ENCODE measurements at regions not wholly inside any gene's neighbourhood (a gene's known extent, or its start where the extent isn't known, plus 50 kb on each side); places are given as distances from the start of the nearest gene placed in this dataset.

DNA sequence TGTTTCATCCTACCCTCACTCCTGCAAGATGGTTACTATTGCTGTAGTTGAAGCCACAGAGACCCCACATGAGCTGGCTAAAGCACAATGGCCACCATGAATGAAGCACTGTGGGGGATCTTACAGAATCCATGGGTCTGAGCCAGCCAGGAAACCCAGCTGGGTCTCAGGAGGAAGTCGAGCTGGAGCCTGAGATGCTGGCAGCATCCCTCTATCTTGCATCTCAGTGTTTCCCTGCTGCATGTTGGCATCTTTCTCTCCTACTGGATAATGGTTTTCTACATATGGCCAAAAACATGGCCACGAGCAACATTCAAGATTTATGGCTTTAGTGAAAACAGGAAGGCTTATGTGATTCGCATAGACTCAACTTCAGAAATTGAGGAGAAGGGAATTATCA lies 219.3 kb upstream of the SNX19 start:
- DNase-seq (ENCODE audit: low spot score in 2 of 2), result no peak
- TF ChIP-seq, protein P1, sequence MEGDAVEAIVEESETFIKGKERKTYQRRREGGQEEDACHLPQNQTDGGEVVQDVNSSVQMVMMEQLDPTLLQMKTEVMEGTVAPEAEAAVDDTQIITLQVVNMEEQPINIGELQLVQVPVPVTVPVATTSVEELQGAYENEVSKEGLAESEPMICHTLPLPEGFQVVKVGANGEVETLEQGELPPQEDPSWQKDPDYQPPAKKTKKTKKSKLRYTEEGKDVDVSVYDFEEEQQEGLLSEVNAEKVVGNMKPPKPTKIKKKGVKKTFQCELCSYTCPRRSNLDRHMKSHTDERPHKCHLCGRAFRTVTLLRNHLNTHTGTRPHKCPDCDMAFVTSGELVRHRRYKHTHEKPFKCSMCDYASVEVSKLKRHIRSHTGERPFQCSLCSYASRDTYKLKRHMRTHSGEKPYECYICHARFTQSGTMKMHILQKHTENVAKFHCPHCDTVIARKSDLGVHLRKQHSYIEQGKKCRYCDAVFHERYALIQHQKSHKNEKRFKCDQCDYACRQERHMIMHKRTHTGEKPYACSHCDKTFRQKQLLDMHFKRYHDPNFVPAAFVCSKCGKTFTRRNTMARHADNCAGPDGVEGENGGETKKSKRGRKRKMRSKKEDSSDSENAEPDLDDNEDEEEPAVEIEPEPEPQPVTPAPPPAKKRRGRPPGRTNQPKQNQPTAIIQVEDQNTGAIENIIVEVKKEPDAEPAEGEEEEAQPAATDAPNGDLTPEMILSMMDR (IDR thresholded peaks at IDR 0.05), result no peak
- TF ChIP-seq EP300 (IDR thresholded peaks at IDR 0.05), result no peak
- no peak for TF ChIP-seq POLR2A (IDR thresholded peaks at IDR 0.05)
- Histone ChIP-seq H3K27me3 (no peaks in the 10 kb centered on the region), H3K4me3 (no peak overlapping the region), H3K36me3 (no peaks in the 10 kb centered on the region), H3K27ac (no peak overlapping the region), H3K9me3 (no peaks in the 10 kb centered on the region), H3K4me1 (no peaks in the 10 kb centered on the region)
- WGBS, 2 donors, result 74 to 82% methylated on average over 3 of the region's 3 CpGs

- Histone ChIP-seq H3K4me1 (no peaks in the 10 kb centered on the region), H3K27ac (no peak overlapping the region), H3K27me3 (no peaks in the 10 kb centered on the region), H3K36me3 (no peaks in the 10 kb centered on the region), H3K9me3 (no peaks in the 10 kb centered on the region), H3K4me3 (no peak overlapping the region)
- TF ChIP-seq, protein P1 (IDR thresholded peaks at IDR 0.05), result no peak
- no peak for TF ChIP-seq POLR2A (IDR thresholded peaks at IDR 0.05)
- TF ChIP-seq EP300 (IDR thresholded peaks at IDR 0.05), result no peak
- no peak for DNase-seq (ENCODE audit: low spot score in 2 of 2)
- 0 to 94% methylated on average over 1 of the region's 1 CpG for WGBS, 2 donors
These were observed 220.2 kb upstream of the SNX19 start for GRCh38 chr11:131136486-131136885.

DNA sequence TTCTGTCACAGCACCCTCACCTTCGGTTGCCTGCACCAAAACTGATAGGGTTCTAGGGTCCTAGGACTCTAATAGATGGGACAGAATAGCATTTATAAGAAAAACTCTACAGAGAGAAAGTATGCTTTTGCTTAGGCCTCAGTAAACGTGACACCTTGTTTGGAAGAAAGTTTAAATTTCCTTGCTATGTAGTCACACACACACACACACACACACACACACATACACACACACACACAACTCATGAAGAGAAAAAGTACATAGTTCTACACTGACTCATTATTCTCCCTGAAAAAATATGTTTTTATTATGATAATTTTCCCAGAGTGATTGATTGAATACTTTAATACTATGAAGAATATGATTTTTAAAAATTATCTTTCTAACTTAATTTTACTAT lies 220.8 kb upstream of the SNX19 start:
- no peak overlapping the region for H3K4me3 ChIP-seq
- H3K9me3 ChIP-seq, result no peaks in the 10 kb centered on the region
- no peaks in the 10 kb centered on the region for H3K27me3 ChIP-seq
- TF ChIP-seq, protein P1 (IDR thresholded peaks at IDR 0.05), result no peak
- no peak for TF ChIP-seq EP300 (IDR thresholded peaks at IDR 0.05)
- no peak for TF ChIP-seq POLR2A (IDR thresholded peaks at IDR 0.05)
- no peaks in the 10 kb centered on the region for H3K36me3 ChIP-seq
- 73 to 74% methylated on average over 2 of the region's 2 CpGs for WGBS, 2 donors
- DNase-seq (ENCODE audit: low spot score in 2 of 2), result no peak
- H3K4me1 ChIP-seq, result no peaks in the 10 kb centered on the region
- H3K27ac ChIP-seq, result no peak overlapping the region

DNA sequence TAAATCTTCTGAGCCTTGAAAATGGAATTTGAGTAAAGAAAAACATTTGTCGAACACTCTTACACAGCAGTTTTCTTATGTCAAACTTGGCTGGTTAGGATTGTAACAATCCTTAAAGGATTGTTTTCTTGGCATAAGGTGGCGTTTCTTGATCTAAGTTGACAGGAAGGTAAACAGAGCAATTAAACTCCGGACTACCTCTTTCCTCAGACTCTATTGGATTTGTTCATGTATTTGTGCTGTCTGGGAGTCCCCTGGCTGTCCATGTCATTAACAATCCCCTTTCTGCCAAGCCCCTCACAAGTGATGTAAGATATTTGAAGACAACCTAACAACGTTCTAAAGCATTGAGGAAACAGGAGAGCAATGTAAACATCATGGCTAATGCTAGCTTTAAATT lies 222.5 kb upstream of the SNX19 start:
- no peak for DNase-seq (ENCODE audit: low spot score in 2 of 2)
- Histone ChIP-seq H3K9me3 (no peaks in the 10 kb centered on the region), H3K27ac (no peak overlapping the region), H3K4me3 (no peak overlapping the region), H3K4me1 (no peaks in the 10 kb centered on the region), H3K27me3 (no peaks in the 10 kb centered on the region), H3K36me3 (no peaks in the 10 kb centered on the region)
- TF ChIP-seq, protein P1 (IDR thresholded peaks at IDR 0.05), result no peak
- TF ChIP-seq EP300 (IDR thresholded peaks at IDR 0.05), result no peak
- TF ChIP-seq POLR2A (IDR thresholded peaks at IDR 0.05), result no peak
- WGBS, 2 donors, result 43 to 58% methylated on average over 4 of the region's 4 CpGs

GRCh38 chr11:131145791-131146190 lies 224.6 kb upstream of the NTM start:
- no peaks in the 10 kb centered on the region for H3K4me1 ChIP-seq
- no peak overlapping the region for H3K27ac ChIP-seq
- TF ChIP-seq POLR2A (IDR thresholded peaks at IDR 0.05), result no peak
- TF ChIP-seq, protein P1 (IDR thresholded peaks at IDR 0.05), result no peak
- no peak for TF ChIP-seq EP300 (IDR thresholded peaks at IDR 0.05)
- DNase-seq (ENCODE audit: low spot score in 2 of 2), result no peak
- no peaks in the 10 kb centered on the region for H3K36me3 ChIP-seq
- WGBS, 2 donors, result 74 to 75% methylated on average over 5 of the region's 5 CpGs
- H3K4me3 ChIP-seq, result no peak overlapping the region
- no peaks in the 10 kb centered on the region for H3K27me3 ChIP-seq
- no peaks in the 10 kb centered on the region for H3K9me3 ChIP-seq
